ENCODE measurements at regions not wholly inside any gene's neighbourhood (a gene's known extent, or its start where the extent isn't known, plus 50 kb on each side); places are given as distances from the start of the nearest gene placed in this dataset.
"Not testable (repeated sequence)": the region's sequence is repeated elsewhere in the genome, so short reads cannot be mapped to it uniquely, and the experiment has no call there.

GRCh38 chr1:19550437-19550836 is 65.1 kb upstream of the CAPZB start:
- H3K4me1 ChIP-seq (replicated peaks in 1 of 2; ENCODE audit: control insufficient read depth in 2 of 2, insufficient read depth in 2 of 2, low read length in 2 of 2); BruUV-seq (replicated peaks); H3K9me1 ChIP-seq (ENCODE audit: control insufficient read depth, insufficient read depth, low read length); H4K20me1 ChIP-seq (replicated peaks; ENCODE audit: control insufficient read depth, insufficient read depth, low read length); DNase-seq (ENCODE audit: extremely low read depth in 1 of 4, low spot score in 3 of 4); H3K4me2 ChIP-seq (ENCODE audit: insufficient read depth, low read length); intact Hi-C loops (cut with micrococcal nuclease); H3K36me3 ChIP-seq (ENCODE audit: control insufficient read depth, insufficient read depth, low read length); FAIRE-seq; H3K79me2 ChIP-seq (ENCODE audit: control insufficient read depth, insufficient read depth, low read length); H3K4me3 ChIP-seq; in situ Hi-C loops (cut with MboI); ATAC-seq; H2AFZ ChIP-seq (ENCODE audit: low read depth, low read length); H3K27ac ChIP-seq (ENCODE audit: extremely low read depth, low read depth, low read length); H3K9ac ChIP-seq (ENCODE audit: insufficient read depth in 1 of 2, low read depth in 2 of 2, low read length in 2 of 2): not testable (repeated sequence)
- H3K9me3 ChIP-seq (replicated peaks; ENCODE audit: control insufficient read depth, insufficient read depth, low read depth, low read length), result peaks cover 16% of the 10 kb centered on the region
- 0% methylated on average over 7 of the region's 7 CpGs for WGBS (ENCODE audit: insufficient coverage, low coverage, missing lambda C conversion rate)
- peaks cover 8 to 12% of the 10 kb centered on the region in 2 experiments; a peak in 4 of 5 replicates for H3K27me3 ChIP-seq (ENCODE audit: control insufficient read depth in 2 of 2, insufficient read depth in 2 of 2, low read length in 2 of 2)
- ChIA-PET POLR2A (interaction anchor here (0.7 kb wide), 1 partner anchor 178 kb away, joined by 3 read pairs; no protein-coding TSS in a partner anchor), CTCF (ENCODE audit: low intra/inter-chr PET ratio) (interaction anchor here (0.6 kb wide), 1 partner anchor 10 kb away, joined by 3 read pairs; no protein-coding TSS in a partner anchor)
- 0 out of 2 replicates have a peak, but pooled peaks have one; percentile 60 for TF ChIP-seq ZNF445 (CRISPR knock-in tag; IDR thresholded peaks at IDR 0.05; ENCODE audit: low read depth)

DNA sequence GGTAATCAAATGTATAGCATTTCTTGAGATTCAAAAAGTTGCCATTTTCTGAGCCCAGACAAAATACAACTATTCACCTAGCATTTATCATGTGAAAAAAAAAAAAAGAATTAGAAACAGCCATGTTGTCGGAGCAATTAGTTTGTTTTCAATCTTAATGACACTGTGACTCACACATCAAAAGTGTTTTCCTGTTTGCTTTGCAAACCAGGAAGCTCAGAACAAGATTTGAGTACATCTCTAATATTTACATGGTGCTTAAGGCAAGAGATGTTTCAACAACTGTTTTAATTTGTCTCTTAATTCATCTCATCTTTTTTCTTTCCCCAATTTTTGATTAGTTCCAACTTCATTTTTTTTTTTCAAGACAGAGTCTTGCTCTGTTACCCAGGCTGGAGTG is 62.5 kb upstream of the CAPZB start:
- in situ Hi-C loops (cut with MboI) (no loop called here), intact Hi-C loops (cut with micrococcal nuclease) (no loop called here)
- Histone ChIP-seq H3K4me3 (no peak overlapping the region), H3K36me3 (ENCODE audit: control insufficient read depth, insufficient read depth, low read length) (no peaks in the 10 kb centered on the region), H3K4me2 (ENCODE audit: insufficient read depth, low read length) (no peak overlapping the region), H3K9me3 (replicated peaks; ENCODE audit: control insufficient read depth, insufficient read depth, low read depth, low read length) (peaks cover 16% of the 10 kb centered on the region), H2AFZ (ENCODE audit: low read depth, low read length) (no peak overlapping the region), H3K27me3 (ENCODE audit: control insufficient read depth in 2 of 2, insufficient read depth in 2 of 2, low read length in 2 of 2) (peaks cover 0 to 2% of the 10 kb centered on the region in 2 experiments; a peak in 1 of 5 replicates), H3K9ac (ENCODE audit: insufficient read depth in 1 of 2, low read depth in 2 of 2, low read length in 2 of 2) (no peak overlapping the region), H3K9me1 (ENCODE audit: control insufficient read depth, insufficient read depth, low read length) (no peaks in the 10 kb centered on the region), H3K79me2 (ENCODE audit: control insufficient read depth, insufficient read depth, low read length) (no peaks in the 10 kb centered on the region), H3K27ac (ENCODE audit: extremely low read depth, low read depth, low read length) (no peak overlapping the region), H4K20me1 (replicated peaks; ENCODE audit: control insufficient read depth, insufficient read depth, low read length) (no peaks in the 10 kb centered on the region), H3K4me1 (replicated peaks in 1 of 2; ENCODE audit: control insufficient read depth in 2 of 2, insufficient read depth in 2 of 2, low read length in 2 of 2) (no peaks in the 10 kb centered on the region)
- CTCF ChIA-PET (ENCODE audit: low intra/inter-chr PET ratio), result no interaction called here
- WGBS (ENCODE audit: insufficient coverage, low coverage, missing lambda C conversion rate), result 6% methylated on average over 1 of the region's 1 CpG
- no peak for DNase-seq (ENCODE audit: extremely low read depth in 1 of 4, low spot score in 3 of 4)
- POLR2A ChIA-PET, result no interaction called here
- no peak for FAIRE-seq
- no TSS peak for BruUV-seq (replicated peaks)
- no peak for ATAC-seq
- no peak for TF ChIP-seq MCM3 (IDR thresholded peaks at IDR 0.05)
- no peak for TF ChIP-seq ZKSCAN8 (CRISPR knock-in tag; IDR thresholded peaks at IDR 0.05)
- no peak for TF ChIP-seq MITF (IDR thresholded peaks at IDR 0.05)
- no peak for TF ChIP-seq MYNN (IDR thresholded peaks at IDR 0.05)
- no peak for TF ChIP-seq MYNN (CRISPR knock-in tag; IDR thresholded peaks at IDR 0.05)
- no peak for TF ChIP-seq ZNF134 (CRISPR knock-in tag; conservative IDR thresholded peaks at IDR 0.05)
- no peak for TF ChIP-seq CBFB (CRISPR knock-in tag; IDR thresholded peaks at IDR 0.05)
- no peak for TF ChIP-seq ZBTB17 (CRISPR knock-in tag; IDR thresholded peaks at IDR 0.05)
- TF ChIP-seq NONO (IDR thresholded peaks at IDR 0.05; ENCODE audit: low read depth in 2 of 2, low read length in 1 of 2), result no peak
- no peak for TF ChIP-seq ZNF561 (CRISPR knock-in tag; conservative IDR thresholded peaks at IDR 0.05)
- TF ChIP-seq ZBTB11 (CRISPR knock-in tag; IDR thresholded peaks at IDR 0.05), result no peak
- no peak for TF ChIP-seq SUPT5H (IDR thresholded peaks at IDR 0.05)
